ENCODE measurements at regions not wholly inside any gene's neighbourhood (a gene's known extent, or its start where the extent isn't known, plus 50 kb on each side); places are given as distances from the start of the nearest gene placed in this dataset.

- no peak for DNase-seq (ENCODE audit: low read depth)
- in situ Hi-C loops (cut with HindIII; ENCODE audit: low sequenced_read_pairs): no loop called here
- no peak for TF ChIP-seq CTCF (IDR thresholded peaks at IDR 0.05; ENCODE audit: low read depth, low read length, missing control alignments)
- no peak overlapping the region for H3K4me3 ChIP-seq (ENCODE audit: low read depth, low read length)
Observed at GRCh38 chr4:58163156-58163555, 1053.0 kb upstream of the IGFBP7 start.

GRCh38 chr4:58149404-58150085, 1039.4 kb upstream of the IGFBP7 start:
- no peak for DNase-seq (ENCODE audit: low read depth)
- in situ Hi-C loops (cut with HindIII; ENCODE audit: low sequenced_read_pairs): no loop called here
- no peak overlapping the region for H3K4me3 ChIP-seq (ENCODE audit: low read depth, low read length)
- TF ChIP-seq CTCF (IDR thresholded peaks at IDR 0.05; ENCODE audit: low read depth, low read length, missing control alignments): no peak

- in situ Hi-C loops (cut with HindIII; ENCODE audit: low sequenced_read_pairs): no loop called here
- no peak for DNase-seq (ENCODE audit: low read depth)
- no peak overlapping the region for H3K4me3 ChIP-seq (ENCODE audit: low read depth, low read length)
- TF ChIP-seq CTCF (IDR thresholded peaks at IDR 0.05; ENCODE audit: low read depth, low read length, missing control alignments): no peak
Observed at GRCh38 chr4:58144721-58145120, 1034.5 kb upstream of the IGFBP7 start.

- in situ Hi-C loops (cut with HindIII; ENCODE audit: low sequenced_read_pairs): no loop called here
- DNase-seq (ENCODE audit: low read depth): no peak
- no peak for TF ChIP-seq CTCF (IDR thresholded peaks at IDR 0.05; ENCODE audit: low read depth, low read length, missing control alignments)
- H3K4me3 ChIP-seq (ENCODE audit: low read depth, low read length): no peak overlapping the region
Observed at GRCh38 chr4:58138786-58139668, 1028.8 kb upstream of the IGFBP7 start.

GRCh38 chr4:58136604-58137003, 1026.4 kb upstream of the IGFBP7 start:
- in situ Hi-C loops (cut with HindIII; ENCODE audit: low sequenced_read_pairs): no loop called here
- no peak for DNase-seq (ENCODE audit: low read depth)
- H3K4me3 ChIP-seq (ENCODE audit: low read depth, low read length): no peak overlapping the region
- no peak for TF ChIP-seq CTCF (IDR thresholded peaks at IDR 0.05; ENCODE audit: low read depth, low read length, missing control alignments)

- no peak overlapping the region for H3K4me3 ChIP-seq (ENCODE audit: low read depth, low read length)
- no peak for TF ChIP-seq CTCF (IDR thresholded peaks at IDR 0.05; ENCODE audit: low read depth, low read length, missing control alignments)
- no peak for DNase-seq (ENCODE audit: low read depth)
- in situ Hi-C loops (cut with HindIII; ENCODE audit: low sequenced_read_pairs): no loop called here
Observed at GRCh38 chr4:58127680-58128079, 1017.5 kb upstream of the IGFBP7 start.
